GM23338 (cell line): ENCODE measurements at regions not wholly inside any gene's neighbourhood (a gene's known extent, or its start where the extent isn't known, plus 50 kb on each side); places are given as distances from the start of the nearest gene placed in this dataset.

Experiments
- ATAC-seq: fragments of 200-7000 bp; cut with Tn5 transposase; 3 replicates; pipeline ENCODE4 v1.9.1; 2020
- DNase-seq: peaks from one replicate; pipeline ENCODE4 v3.0.0-alpha.2; 2015; ENCODE audit warnings: low spot score
- H2AFZ ChIP-seq: fragments of 200-600 bp; sonication (generic); 2 replicates; pipeline ENCODE4 v1.8.0; 2016; ENCODE audit warnings: antibody characterized with exemption, mild to moderate bottlenecking, moderate library complexity
- H3F3A ChIP-seq: fragments of 200-600 bp; sonication (generic); replicated peaks from 2 replicates; pipeline ENCODE4 v1.8.0; 2017; ENCODE audit warnings: antibody characterized with exemption, mixed run types, low read depth
- H3K27ac ChIP-seq: fragments of 200-600 bp; sonication (generic); 2 replicates; pipeline ENCODE4 v1.6.1; 2016; ENCODE audit warnings: low read depth
- H3K27me3 ChIP-seq: fragments of 200-600 bp; sonication (generic); 2 replicates; pipeline ENCODE4 v1.8.0; 2016; ENCODE audit warnings: mild to moderate bottlenecking, mixed run types, moderate library complexity; ENCODE audit not compliant: insufficient read depth
- H3K36me3 ChIP-seq: fragments of 200-600 bp; sonication (generic); 2 replicates; pipeline ENCODE4 v1.8.0; 2016; ENCODE audit warnings: mild to moderate bottlenecking; ENCODE audit not compliant: insufficient read depth
- H3K4me1 ChIP-seq: fragments of 200-600 bp; sonication (generic); 2 replicates; pipeline ENCODE4 v1.8.0; 2016; ENCODE audit warnings: mild to moderate bottlenecking, moderate library complexity; ENCODE audit not compliant: insufficient read depth
- H3K4me2 ChIP-seq: fragments of 200-600 bp; sonication (generic); 2 replicates; pipeline ENCODE4 v1.7.1; 2017; ENCODE audit warnings: mixed run types
- H3K4me3 ChIP-seq: fragments of 200-600 bp; sonication (generic); 2 replicates; pipeline ENCODE4 v1.6.1; 2016; ENCODE audit warnings: mixed run types
- H3K79me2 ChIP-seq: fragments of 200-600 bp; sonication (generic); replicated peaks from 2 replicates; pipeline ENCODE4 v1.8.0; 2017; ENCODE audit warnings: mild to moderate bottlenecking; ENCODE audit not compliant: insufficient read depth
- H3K9me2 ChIP-seq: fragments of 200-600 bp; sonication (generic); 2 replicates; pipeline ENCODE4 v1.8.0; 2017; ENCODE audit not compliant: insufficient read depth
- H4K20me1 ChIP-seq: fragments of 200-600 bp; sonication (generic); replicated peaks from 2 replicates; pipeline ENCODE4 v1.8.0; 2017; ENCODE audit warnings: mild to moderate bottlenecking; ENCODE audit not compliant: insufficient read depth
- H3K27ac Mint-ChIP-seq: 2 replicates; pipeline ENCODE4 v1.8.0; 2020; ENCODE audit warnings: inconsistent platforms, mild to moderate bottlenecking, moderate library complexity, mixed read lengths
- H3K27me3 Mint-ChIP-seq: 3 replicates; pipeline ENCODE4 v1.8.0; 2022; ENCODE audit warnings: low read depth, mild to moderate bottlenecking, moderate library complexity, mixed read lengths, inconsistent platforms; ENCODE audit not compliant: insufficient read depth, poor library complexity
- H3K36me3 Mint-ChIP-seq: 3 replicates; pipeline ENCODE4 v1.8.0; 2021; ENCODE audit warnings: low read depth, mild to moderate bottlenecking, inconsistent platforms, moderate library complexity, mixed read lengths
- H3K4me1 Mint-ChIP-seq: 3 replicates; pipeline ENCODE4 v1.8.0; 2020; ENCODE audit warnings: mild to moderate bottlenecking, inconsistent platforms, mixed read lengths
- H3K4me3 Mint-ChIP-seq: 3 replicates; pipeline ENCODE4 v1.8.0; 2021; ENCODE audit warnings: moderate library complexity, mild to moderate bottlenecking, inconsistent platforms, mixed read lengths
- H3K9me3 Mint-ChIP-seq: 3 replicates; pipeline ENCODE4 v1.8.0; 2020; ENCODE audit warnings: moderate library complexity, mild to moderate bottlenecking, inconsistent platforms, mixed read lengths
- CREB1 ChIP-seq: fragments of 250-450 bp; sonication (Bioruptor Pico); IDR thresholded peaks from 2 replicates; pipeline ENCODE4 v1.5.0; 2020; ENCODE audit warnings: low read depth, mild to moderate bottlenecking, moderate library complexity
- EZH2phosphoT487 ChIP-seq: fragments of 200-600 bp; sonication (generic); IDR thresholded peaks from one replicate; pipeline ENCODE4 v1.8.1; 2018; ENCODE audit warnings: antibody characterized with exemption; ENCODE audit not compliant: unreplicated experiment
- TF ChIP-seq, protein P1 (sequence below): IDR thresholded peaks from one replicate; pipeline ENCODE4 v1.6.1; 2018; ENCODE audit warnings: antibody characterized with exemption; ENCODE audit not compliant: unreplicated experiment
- TF ChIP-seq, protein P2 (sequence below): IDR thresholded peaks from 2 replicates; pipeline ENCODE4 v1.6.1; 2016; ENCODE audit warnings: antibody characterized with exemption
- TF ChIP-seq, protein P3 (sequence below), 2 experiments: fragments of 200-600 bp in 1 of 2; sonication (generic) in 1 of 2; conservative IDR thresholded peaks; 2 replicates each; pipeline versions ENCODE4 v1.5.1 to v1.6.1; 2016 to 2017; ENCODE audit warnings: antibody characterized with exemption in 2 of 2, low read depth in 2 of 2, mild to moderate bottlenecking in 2 of 2, moderate library complexity in 1 of 2

DNA sequence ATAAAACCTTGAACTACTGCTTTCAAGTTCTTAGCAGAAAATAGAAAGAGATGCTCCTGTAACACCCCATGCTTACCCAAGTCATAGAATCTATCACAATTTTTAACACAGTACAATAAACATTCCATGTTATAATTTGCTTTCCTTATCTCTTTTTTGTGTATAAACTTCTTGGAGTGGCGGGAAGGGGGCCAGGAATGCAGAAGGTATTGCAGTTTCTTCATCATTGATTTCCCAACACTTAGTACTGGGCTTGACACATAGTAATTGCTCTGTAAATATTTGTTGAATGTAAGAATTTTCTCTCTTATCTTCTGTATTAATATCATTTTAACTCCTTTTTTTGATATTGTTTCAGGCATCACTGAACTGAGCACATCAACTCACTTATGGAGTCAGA is 535.8 kb downstream of the KCTD12 start (continued):
- TF ChIP-seq, protein P1, sequence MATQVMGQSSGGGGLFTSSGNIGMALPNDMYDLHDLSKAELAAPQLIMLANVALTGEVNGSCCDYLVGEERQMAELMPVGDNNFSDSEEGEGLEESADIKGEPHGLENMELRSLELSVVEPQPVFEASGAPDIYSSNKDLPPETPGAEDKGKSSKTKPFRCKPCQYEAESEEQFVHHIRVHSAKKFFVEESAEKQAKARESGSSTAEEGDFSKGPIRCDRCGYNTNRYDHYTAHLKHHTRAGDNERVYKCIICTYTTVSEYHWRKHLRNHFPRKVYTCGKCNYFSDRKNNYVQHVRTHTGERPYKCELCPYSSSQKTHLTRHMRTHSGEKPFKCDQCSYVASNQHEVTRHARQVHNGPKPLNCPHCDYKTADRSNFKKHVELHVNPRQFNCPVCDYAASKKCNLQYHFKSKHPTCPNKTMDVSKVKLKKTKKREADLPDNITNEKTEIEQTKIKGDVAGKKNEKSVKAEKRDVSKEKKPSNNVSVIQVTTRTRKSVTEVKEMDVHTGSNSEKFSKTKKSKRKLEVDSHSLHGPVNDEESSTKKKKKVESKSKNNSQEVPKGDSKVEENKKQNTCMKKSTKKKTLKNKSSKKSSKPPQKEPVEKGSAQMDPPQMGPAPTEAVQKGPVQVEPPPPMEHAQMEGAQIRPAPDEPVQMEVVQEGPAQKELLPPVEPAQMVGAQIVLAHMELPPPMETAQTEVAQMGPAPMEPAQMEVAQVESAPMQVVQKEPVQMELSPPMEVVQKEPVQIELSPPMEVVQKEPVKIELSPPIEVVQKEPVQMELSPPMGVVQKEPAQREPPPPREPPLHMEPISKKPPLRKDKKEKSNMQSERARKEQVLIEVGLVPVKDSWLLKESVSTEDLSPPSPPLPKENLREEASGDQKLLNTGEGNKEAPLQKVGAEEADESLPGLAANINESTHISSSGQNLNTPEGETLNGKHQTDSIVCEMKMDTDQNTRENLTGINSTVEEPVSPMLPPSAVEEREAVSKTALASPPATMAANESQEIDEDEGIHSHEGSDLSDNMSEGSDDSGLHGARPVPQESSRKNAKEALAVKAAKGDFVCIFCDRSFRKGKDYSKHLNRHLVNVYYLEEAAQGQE = no peak

DNA sequence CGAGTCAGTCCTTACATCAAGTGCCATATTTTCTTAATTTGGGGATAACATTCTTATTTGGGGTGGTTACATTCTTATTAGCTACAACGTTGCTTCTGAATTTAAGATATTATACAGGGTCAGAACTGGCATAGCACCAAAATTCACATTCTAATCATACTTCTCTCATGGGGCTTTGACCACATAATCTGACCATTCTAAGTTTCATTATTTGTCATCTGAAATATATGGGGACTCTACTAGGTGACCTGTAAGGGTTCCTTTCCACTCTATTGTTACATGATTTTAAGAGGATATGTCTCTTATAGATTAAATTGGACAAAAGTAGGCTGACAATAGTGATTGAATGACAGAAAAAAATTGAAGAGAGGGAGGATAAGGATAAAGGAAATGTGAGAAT is 536.5 kb downstream of the KCTD12 start:
- Histone ChIP-seq H3K27ac (no peak overlapping the region), H3K36me3 (no peaks in the 10 kb centered on the region), H3K9me2 (no peaks in the 10 kb centered on the region), H4K20me1 (no peaks in the 10 kb centered on the region), H3K79me2 (no peaks in the 10 kb centered on the region), H2AFZ (no peak overlapping the region), H3K4me3 (no peak overlapping the region), H3F3A (no peaks in the 10 kb centered on the region), H3K4me2 (no peak overlapping the region), H3K27me3 (no peaks in the 10 kb centered on the region), H3K4me1 (no peaks in the 10 kb centered on the region)
- Mint-ChIP-seq H3K4me1 (no peaks in the 10 kb centered on the region), H3K9me3 (no peaks in the 10 kb centered on the region), H3K36me3 (no peaks in the 10 kb centered on the region), H3K27ac (no peak overlapping the region), H3K27me3 (no peaks in the 10 kb centered on the region), H3K4me3 (no peak overlapping the region)
- TF ChIP-seq, protein P2, sequence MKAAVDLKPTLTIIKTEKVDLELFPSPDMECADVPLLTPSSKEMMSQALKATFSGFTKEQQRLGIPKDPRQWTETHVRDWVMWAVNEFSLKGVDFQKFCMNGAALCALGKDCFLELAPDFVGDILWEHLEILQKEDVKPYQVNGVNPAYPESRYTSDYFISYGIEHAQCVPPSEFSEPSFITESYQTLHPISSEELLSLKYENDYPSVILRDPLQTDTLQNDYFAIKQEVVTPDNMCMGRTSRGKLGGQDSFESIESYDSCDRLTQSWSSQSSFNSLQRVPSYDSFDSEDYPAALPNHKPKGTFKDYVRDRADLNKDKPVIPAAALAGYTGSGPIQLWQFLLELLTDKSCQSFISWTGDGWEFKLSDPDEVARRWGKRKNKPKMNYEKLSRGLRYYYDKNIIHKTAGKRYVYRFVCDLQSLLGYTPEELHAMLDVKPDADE = no peak
- TF ChIP-seq EZH2phosphoT487 = no peak
- no peak for ATAC-seq
- DNase-seq = no peak

DNA sequence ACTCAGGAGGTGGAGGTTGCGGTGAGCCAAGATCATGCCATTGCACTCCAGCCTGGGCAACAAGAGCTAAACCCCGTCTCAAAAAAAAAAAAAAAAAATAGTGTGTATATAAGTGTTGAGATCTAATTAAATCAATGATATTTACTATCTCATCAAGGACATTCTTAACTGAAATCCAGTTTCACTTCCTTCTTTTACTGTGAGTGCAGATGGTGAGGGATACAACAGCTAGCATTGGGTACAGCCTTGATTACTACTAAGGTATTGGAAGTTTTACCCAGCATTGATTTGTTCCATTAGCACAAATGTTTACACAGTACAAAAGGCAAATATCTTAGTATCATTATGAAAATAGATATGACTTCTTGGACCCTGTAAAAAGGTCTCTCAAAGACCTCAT is 546.6 kb downstream of the KCTD12 start:
- H3K36me3 Mint-ChIP-seq = peaks cover 5% of the 10 kb centered on the region; the same call in 1 of the 3 replicates
- H3K4me3 ChIP-seq = no peak overlapping the region
- H3K4me3 Mint-ChIP-seq = no peak overlapping the region
- no peaks in the 10 kb centered on the region for H3F3A ChIP-seq
- H3K4me1 ChIP-seq = no peaks in the 10 kb centered on the region
- H3K27ac ChIP-seq = no peak overlapping the region
- no peak for DNase-seq
- H4K20me1 ChIP-seq = no peaks in the 10 kb centered on the region; the same call in 1 of the 2 replicates
- no peak overlapping the region for H2AFZ ChIP-seq
- peaks cover 16% of the 10 kb centered on the region for H3K27me3 Mint-ChIP-seq
- peaks cover 22% of the 10 kb centered on the region for H3K9me3 Mint-ChIP-seq
- no peak for ATAC-seq
- H3K27me3 ChIP-seq = peaks cover 61% of the 10 kb centered on the region
- no peaks in the 10 kb centered on the region for H3K79me2 ChIP-seq
- H3K9me2 ChIP-seq = no peaks in the 10 kb centered on the region; the same call in 1 of the 2 replicates
- no peak overlapping the region for H3K27ac Mint-ChIP-seq
- no peaks in the 10 kb centered on the region for H3K36me3 ChIP-seq
- no peak overlapping the region for H3K4me2 ChIP-seq
- H3K4me1 Mint-ChIP-seq = no peaks in the 10 kb centered on the region
- TF ChIP-seq, protein P3, sequence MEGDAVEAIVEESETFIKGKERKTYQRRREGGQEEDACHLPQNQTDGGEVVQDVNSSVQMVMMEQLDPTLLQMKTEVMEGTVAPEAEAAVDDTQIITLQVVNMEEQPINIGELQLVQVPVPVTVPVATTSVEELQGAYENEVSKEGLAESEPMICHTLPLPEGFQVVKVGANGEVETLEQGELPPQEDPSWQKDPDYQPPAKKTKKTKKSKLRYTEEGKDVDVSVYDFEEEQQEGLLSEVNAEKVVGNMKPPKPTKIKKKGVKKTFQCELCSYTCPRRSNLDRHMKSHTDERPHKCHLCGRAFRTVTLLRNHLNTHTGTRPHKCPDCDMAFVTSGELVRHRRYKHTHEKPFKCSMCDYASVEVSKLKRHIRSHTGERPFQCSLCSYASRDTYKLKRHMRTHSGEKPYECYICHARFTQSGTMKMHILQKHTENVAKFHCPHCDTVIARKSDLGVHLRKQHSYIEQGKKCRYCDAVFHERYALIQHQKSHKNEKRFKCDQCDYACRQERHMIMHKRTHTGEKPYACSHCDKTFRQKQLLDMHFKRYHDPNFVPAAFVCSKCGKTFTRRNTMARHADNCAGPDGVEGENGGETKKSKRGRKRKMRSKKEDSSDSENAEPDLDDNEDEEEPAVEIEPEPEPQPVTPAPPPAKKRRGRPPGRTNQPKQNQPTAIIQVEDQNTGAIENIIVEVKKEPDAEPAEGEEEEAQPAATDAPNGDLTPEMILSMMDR (conservative IDR thresholded peaks at IDR 0.05; ENCODE audit: low read depth in 2 of 2) = no peak
- TF ChIP-seq EZH2phosphoT487 (no peak), CREB1 (CRISPR knock-in tag) (no peak)
- TF ChIP-seq, protein P2 = no peak
